WTC11 (cell line): ENCODE measurements at regions not wholly inside any gene's neighbourhood (a gene's known extent, or its start where the extent isn't known, plus 50 kb on each side); places are given as distances from the start of the nearest gene placed in this dataset.

Source experiments
- ATAC-seq: fragments of 200-7000 bp; cut with Tn5 transposase; 2 replicates; pipeline ENCODE4 v1.10.0; 2021; ENCODE audit warnings: mild to moderate bottlenecking, moderate library complexity
- CTCF ChIA-PET: fragments of 300-600 bp; sonication (Branson Sonifier 250); formaldehyde crosslinking; loops from one replicate; lab custom pipeline; 2021; ENCODE audit warnings: antibody characterized with exemption; lab: Charles Lee
- POLR2A ChIA-PET: fragments of 350-600 bp; sonication (Branson Sonifier 250); formaldehyde crosslinking; loops from one replicate; lab custom pipeline; 2021; ENCODE audit warnings: antibody characterized with exemption; lab: Charles Lee
- DNase-seq: peaks from one replicate; pipeline ENCODE4 v3.0.0; 2021; ENCODE audit warnings: low spot score
- H3K27ac Mint-ChIP-seq: 2 replicates; pipeline ENCODE4 v1.8.0; 2021; ENCODE audit warnings: mixed read lengths
- H3K27me3 Mint-ChIP-seq: 2 replicates; pipeline ENCODE4 v1.8.0; 2021; ENCODE audit warnings: low read depth, mild to moderate bottlenecking, moderate library complexity, mixed read lengths
- H3K36me3 Mint-ChIP-seq: 2 replicates; pipeline ENCODE4 v1.8.0; 2021; ENCODE audit warnings: mixed read lengths
- H3K4me1 Mint-ChIP-seq: 2 replicates; pipeline ENCODE4 v1.8.0; 2022; ENCODE audit warnings: mixed read lengths
- H3K4me3 Mint-ChIP-seq: 2 replicates; pipeline ENCODE4 v1.8.0; 2021; ENCODE audit warnings: mild to moderate bottlenecking, moderate library complexity, mixed read lengths
- H3K9me3 Mint-ChIP-seq: 2 replicates; pipeline ENCODE4 v1.8.0; 2021; ENCODE audit warnings: mixed read lengths
- CBFB ChIP-seq: sonication (generic); formaldehyde crosslinking; IDR thresholded peaks from 2 replicates; pipeline ENCODE4 v1.8.1; 2022; ENCODE audit warnings: mild to moderate bottlenecking, low read depth, missing genetic modification reagents
- ETV6 ChIP-seq: sonication (generic); formaldehyde crosslinking; IDR thresholded peaks from 2 replicates; pipeline ENCODE4 v1.8.1; 2022; ENCODE audit warnings: mild to moderate bottlenecking, missing genetic modification reagents
- GRHL2 ChIP-seq: fragments of 250-450 bp; sonication (Bioruptor Pico); IDR thresholded peaks from 2 replicates; pipeline ENCODE4 v1.8.0; 2022; ENCODE audit warnings: mild to moderate bottlenecking, moderate library complexity; ENCODE audit not compliant: insufficient replicate concordance, severe bottlenecking
- NFE2L1 ChIP-seq: sonication (generic); formaldehyde crosslinking; IDR thresholded peaks from 2 replicates; pipeline ENCODE4 v1.8.1; 2023; ENCODE audit warnings: missing genetic modification reagents
- NR3C1 ChIP-seq: sonication (generic); formaldehyde crosslinking; conservative IDR thresholded peaks from 2 replicates; pipeline ENCODE4 v1.8.1; 2023; ENCODE audit warnings: low read depth, mild to moderate bottlenecking, missing genetic modification reagents
- PRRX2 ChIP-seq: fragments of 250-450 bp; sonication (Bioruptor Pico); IDR thresholded peaks from 2 replicates; pipeline ENCODE4 v1.8.0; 2021; ENCODE audit warnings: mild to moderate bottlenecking
- SMAD3 ChIP-seq: sonication (generic); formaldehyde crosslinking; IDR thresholded peaks from 2 replicates; pipeline ENCODE4 v1.8.0; 2022; ENCODE audit warnings: missing genetic modification reagents, mild to moderate bottlenecking, borderline replicate concordance
- ZBTB21 ChIP-seq: sonication (generic); formaldehyde crosslinking; IDR thresholded peaks from 2 replicates; pipeline ENCODE4 v1.8.1; 2023; ENCODE audit warnings: mild to moderate bottlenecking, missing genetic modification reagents, borderline replicate concordance
- ZNF138 ChIP-seq: sonication (generic); formaldehyde crosslinking; conservative IDR thresholded peaks from 2 replicates; pipeline ENCODE4 v1.8.1; 2022; ENCODE audit warnings: mild to moderate bottlenecking, moderate library complexity, missing genetic modification reagents
- TF ChIP-seq, protein P1 (sequence below): sonication (generic); formaldehyde crosslinking; IDR thresholded peaks from 2 replicates; pipeline ENCODE4 v1.8.1; 2022; ENCODE audit warnings: missing genetic modification reagents, borderline replicate concordance
- TF ChIP-seq, protein P2 (sequence below): sonication (generic); formaldehyde crosslinking; IDR thresholded peaks from 2 replicates; pipeline ENCODE4 v1.8.0; 2023; ENCODE audit warnings: missing genetic modification reagents
- TF ChIP-seq, protein P3 (sequence below): sonication (generic); formaldehyde crosslinking; IDR thresholded peaks from 2 replicates; pipeline ENCODE4 v1.8.0; 2023; ENCODE audit warnings: missing genetic modification reagents, mild to moderate bottlenecking, borderline replicate concordance
- TF ChIP-seq, protein P4 (sequence below): sonication (generic); formaldehyde crosslinking; IDR thresholded peaks from 2 replicates; pipeline ENCODE4 v1.8.1; 2023; ENCODE audit warnings: mild to moderate bottlenecking, missing genetic modification reagents, moderate library complexity
- TF ChIP-seq, protein P5 (sequence below): sonication (generic); formaldehyde crosslinking; IDR thresholded peaks from 2 replicates; pipeline ENCODE4 v1.8.1; 2022; ENCODE audit warnings: mild to moderate bottlenecking, missing genetic modification reagents, moderate library complexity, borderline replicate concordance
- TF ChIP-seq, protein P6 (sequence below): sonication (generic); formaldehyde crosslinking; IDR thresholded peaks from 2 replicates; pipeline ENCODE4 v1.8.1; 2023; ENCODE audit warnings: mild to moderate bottlenecking, missing genetic modification reagents
- TF ChIP-seq, protein P7 (sequence below): fragments of 250-450 bp; sonication (Bioruptor Pico); IDR thresholded peaks from 2 replicates; pipeline ENCODE4 v2.1.2; 2022; ENCODE audit warnings: mild to moderate bottlenecking, moderate library complexity
- TF ChIP-seq, protein P8 (sequence below): fragments of 250-450 bp; sonication (Bioruptor Pico); IDR thresholded peaks from 2 replicates; pipeline ENCODE4 v1.8.0; 2021; ENCODE audit warnings: mild to moderate bottlenecking
- TF ChIP-seq, protein P9 (sequence below): sonication (generic); formaldehyde crosslinking; IDR thresholded peaks from 2 replicates; pipeline ENCODE4 v1.8.0; 2022; ENCODE audit warnings: mild to moderate bottlenecking, missing genetic modification reagents

DNA sequence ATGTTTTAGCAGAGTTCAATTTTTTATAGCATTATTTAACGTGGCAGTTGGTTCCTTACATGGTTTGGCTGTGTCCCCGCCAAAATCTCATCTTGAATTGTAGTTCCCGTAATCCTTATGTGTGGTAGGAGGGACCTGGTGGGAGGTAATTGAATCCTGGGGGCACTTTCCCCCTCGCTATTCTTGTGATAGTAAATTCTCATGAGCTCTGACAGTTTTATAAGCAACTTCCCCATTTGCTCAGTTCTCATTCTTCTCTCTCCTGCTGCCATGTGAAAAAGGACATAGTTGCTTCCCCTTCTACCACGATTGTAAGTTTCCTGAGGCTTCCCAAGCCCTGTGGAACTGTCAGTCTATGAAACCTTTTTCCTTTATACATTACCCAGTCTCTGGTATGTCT is 329.5 kb downstream of the GRIA2 start:
- no peaks in the 10 kb centered on the region for H3K36me3 Mint-ChIP-seq
- no peak for ATAC-seq
- POLR2A ChIA-PET, result no interaction called here

More for the DNA sequence above, 329.5 kb downstream of the GRIA2 start:
- Mint-ChIP-seq H3K9me3 (peaks cover 12% of the 10 kb centered on the region; the same call in 1 of the 2 replicates), H3K4me1 (peaks cover 9% of the 10 kb centered on the region), H3K27me3 (no peaks in the 10 kb centered on the region), H3K4me3 (no peak overlapping the region), H3K27ac (no peak overlapping the region)
- CTCF ChIA-PET, result no interaction called here
- TF ChIP-seq, protein P1, sequence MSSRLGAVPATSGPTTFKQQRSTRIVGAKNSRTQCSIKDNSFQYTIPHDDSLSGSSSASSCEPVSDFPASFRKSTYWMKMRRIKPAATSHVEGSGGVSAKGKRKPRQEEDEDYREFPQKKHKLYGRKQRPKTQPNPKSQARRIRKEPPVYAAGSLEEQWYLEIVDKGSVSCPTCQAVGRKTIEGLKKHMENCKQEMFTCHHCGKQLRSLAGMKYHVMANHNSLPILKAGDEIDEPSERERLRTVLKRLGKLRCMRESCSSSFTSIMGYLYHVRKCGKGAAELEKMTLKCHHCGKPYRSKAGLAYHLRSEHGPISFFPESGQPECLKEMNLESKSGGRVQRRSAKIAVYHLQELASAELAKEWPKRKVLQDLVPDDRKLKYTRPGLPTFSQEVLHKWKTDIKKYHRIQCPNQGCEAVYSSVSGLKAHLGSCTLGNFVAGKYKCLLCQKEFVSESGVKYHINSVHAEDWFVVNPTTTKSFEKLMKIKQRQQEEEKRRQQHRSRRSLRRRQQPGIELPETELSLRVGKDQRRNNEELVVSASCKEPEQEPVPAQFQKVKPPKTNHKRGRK (CRISPR knock-in tag), result no peak
- no peak for TF ChIP-seq CBFB (CRISPR knock-in tag)
- TF ChIP-seq ZNF138 (CRISPR knock-in tag), result no peak
- TF ChIP-seq, protein P2, sequence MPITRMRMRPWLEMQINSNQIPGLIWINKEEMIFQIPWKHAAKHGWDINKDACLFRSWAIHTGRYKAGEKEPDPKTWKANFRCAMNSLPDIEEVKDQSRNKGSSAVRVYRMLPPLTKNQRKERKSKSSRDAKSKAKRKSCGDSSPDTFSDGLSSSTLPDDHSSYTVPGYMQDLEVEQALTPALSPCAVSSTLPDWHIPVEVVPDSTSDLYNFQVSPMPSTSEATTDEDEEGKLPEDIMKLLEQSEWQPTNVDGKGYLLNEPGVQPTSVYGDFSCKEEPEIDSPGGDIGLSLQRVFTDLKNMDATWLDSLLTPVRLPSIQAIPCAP (CRISPR knock-in tag), result no peak
- TF ChIP-seq SMAD3 (CRISPR knock-in tag), result no peak
- TF ChIP-seq, protein P3, sequence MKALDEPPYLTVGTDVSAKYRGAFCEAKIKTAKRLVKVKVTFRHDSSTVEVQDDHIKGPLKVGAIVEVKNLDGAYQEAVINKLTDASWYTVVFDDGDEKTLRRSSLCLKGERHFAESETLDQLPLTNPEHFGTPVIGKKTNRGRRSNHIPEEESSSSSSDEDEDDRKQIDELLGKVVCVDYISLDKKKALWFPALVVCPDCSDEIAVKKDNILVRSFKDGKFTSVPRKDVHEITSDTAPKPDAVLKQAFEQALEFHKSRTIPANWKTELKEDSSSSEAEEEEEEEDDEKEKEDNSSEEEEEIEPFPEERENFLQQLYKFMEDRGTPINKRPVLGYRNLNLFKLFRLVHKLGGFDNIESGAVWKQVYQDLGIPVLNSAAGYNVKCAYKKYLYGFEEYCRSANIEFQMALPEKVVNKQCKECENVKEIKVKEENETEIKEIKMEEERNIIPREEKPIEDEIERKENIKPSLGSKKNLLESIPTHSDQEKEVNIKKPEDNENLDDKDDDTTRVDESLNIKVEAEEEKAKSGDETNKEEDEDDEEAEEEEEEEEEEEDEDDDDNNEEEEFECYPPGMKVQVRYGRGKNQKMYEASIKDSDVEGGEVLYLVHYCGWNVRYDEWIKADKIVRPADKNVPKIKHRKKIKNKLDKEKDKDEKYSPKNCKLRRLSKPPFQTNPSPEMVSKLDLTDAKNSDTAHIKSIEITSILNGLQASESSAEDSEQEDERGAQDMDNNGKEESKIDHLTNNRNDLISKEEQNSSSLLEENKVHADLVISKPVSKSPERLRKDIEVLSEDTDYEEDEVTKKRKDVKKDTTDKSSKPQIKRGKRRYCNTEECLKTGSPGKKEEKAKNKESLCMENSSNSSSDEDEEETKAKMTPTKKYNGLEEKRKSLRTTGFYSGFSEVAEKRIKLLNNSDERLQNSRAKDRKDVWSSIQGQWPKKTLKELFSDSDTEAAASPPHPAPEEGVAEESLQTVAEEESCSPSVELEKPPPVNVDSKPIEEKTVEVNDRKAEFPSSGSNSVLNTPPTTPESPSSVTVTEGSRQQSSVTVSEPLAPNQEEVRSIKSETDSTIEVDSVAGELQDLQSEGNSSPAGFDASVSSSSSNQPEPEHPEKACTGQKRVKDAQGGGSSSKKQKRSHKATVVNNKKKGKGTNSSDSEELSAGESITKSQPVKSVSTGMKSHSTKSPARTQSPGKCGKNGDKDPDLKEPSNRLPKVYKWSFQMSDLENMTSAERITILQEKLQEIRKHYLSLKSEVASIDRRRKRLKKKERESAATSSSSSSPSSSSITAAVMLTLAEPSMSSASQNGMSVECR, result no peak
- TF ChIP-seq, protein P4, sequence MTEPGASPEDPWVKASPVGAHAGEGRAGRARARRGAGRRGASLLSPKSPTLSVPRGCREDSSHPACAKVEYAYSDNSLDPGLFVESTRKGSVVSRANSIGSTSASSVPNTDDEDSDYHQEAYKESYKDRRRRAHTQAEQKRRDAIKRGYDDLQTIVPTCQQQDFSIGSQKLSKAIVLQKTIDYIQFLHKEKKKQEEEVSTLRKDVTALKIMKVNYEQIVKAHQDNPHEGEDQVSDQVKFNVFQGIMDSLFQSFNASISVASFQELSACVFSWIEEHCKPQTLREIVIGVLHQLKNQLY (CRISPR knock-in tag), result no peak
- TF ChIP-seq, protein P5, sequence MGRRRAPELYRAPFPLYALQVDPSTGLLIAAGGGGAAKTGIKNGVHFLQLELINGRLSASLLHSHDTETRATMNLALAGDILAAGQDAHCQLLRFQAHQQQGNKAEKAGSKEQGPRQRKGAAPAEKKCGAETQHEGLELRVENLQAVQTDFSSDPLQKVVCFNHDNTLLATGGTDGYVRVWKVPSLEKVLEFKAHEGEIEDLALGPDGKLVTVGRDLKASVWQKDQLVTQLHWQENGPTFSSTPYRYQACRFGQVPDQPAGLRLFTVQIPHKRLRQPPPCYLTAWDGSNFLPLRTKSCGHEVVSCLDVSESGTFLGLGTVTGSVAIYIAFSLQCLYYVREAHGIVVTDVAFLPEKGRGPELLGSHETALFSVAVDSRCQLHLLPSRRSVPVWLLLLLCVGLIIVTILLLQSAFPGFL, result no peak
- TF ChIP-seq, protein P6, sequence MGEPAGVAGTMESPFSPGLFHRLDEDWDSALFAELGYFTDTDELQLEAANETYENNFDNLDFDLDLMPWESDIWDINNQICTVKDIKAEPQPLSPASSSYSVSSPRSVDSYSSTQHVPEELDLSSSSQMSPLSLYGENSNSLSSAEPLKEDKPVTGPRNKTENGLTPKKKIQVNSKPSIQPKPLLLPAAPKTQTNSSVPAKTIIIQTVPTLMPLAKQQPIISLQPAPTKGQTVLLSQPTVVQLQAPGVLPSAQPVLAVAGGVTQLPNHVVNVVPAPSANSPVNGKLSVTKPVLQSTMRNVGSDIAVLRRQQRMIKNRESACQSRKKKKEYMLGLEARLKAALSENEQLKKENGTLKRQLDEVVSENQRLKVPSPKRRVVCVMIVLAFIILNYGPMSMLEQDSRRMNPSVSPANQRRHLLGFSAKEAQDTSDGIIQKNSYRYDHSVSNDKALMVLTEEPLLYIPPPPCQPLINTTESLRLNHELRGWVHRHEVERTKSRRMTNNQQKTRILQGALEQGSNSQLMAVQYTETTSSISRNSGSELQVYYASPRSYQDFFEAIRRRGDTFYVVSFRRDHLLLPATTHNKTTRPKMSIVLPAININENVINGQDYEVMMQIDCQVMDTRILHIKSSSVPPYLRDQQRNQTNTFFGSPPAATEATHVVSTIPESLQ, result no peak
- no peak for TF ChIP-seq NFE2L1 (CRISPR knock-in tag)
- no peak for TF ChIP-seq GRHL2
- TF ChIP-seq ZBTB21 (CRISPR knock-in tag), result no peak
- TF ChIP-seq, protein P7, sequence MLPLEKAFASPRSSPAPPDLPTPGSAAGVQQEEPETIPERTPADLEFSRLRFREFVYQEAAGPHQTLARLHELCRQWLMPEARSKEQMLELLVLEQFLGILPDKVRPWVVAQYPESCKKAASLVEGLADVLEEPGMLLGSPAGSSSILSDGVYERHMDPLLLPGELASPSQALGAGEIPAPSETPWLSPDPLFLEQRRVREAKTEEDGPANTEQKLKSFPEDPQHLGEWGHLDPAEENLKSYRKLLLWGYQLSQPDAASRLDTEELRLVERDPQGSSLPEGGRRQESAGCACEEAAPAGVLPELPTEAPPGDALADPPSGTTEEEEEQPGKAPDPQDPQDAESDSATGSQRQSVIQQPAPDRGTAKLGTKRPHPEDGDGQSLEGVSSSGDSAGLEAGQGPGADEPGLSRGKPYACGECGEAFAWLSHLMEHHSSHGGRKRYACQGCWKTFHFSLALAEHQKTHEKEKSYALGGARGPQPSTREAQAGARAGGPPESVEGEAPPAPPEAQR (CRISPR knock-in tag), result no peak
- TF ChIP-seq, protein P8, sequence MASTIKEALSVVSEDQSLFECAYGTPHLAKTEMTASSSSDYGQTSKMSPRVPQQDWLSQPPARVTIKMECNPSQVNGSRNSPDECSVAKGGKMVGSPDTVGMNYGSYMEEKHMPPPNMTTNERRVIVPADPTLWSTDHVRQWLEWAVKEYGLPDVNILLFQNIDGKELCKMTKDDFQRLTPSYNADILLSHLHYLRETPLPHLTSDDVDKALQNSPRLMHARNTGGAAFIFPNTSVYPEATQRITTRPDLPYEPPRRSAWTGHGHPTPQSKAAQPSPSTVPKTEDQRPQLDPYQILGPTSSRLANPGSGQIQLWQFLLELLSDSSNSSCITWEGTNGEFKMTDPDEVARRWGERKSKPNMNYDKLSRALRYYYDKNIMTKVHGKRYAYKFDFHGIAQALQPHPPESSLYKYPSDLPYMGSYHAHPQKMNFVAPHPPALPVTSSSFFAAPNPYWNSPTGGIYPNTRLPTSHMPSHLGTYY (CRISPR knock-in tag), result no peak
- TF ChIP-seq, protein P9, sequence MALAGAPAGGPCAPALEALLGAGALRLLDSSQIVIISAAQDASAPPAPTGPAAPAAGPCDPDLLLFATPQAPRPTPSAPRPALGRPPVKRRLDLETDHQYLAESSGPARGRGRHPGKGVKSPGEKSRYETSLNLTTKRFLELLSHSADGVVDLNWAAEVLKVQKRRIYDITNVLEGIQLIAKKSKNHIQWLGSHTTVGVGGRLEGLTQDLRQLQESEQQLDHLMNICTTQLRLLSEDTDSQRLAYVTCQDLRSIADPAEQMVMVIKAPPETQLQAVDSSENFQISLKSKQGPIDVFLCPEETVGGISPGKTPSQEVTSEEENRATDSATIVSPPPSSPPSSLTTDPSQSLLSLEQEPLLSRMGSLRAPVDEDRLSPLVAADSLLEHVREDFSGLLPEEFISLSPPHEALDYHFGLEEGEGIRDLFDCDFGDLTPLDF (CRISPR knock-in tag), result no peak
- TF ChIP-seq PRRX2 (CRISPR knock-in tag), result no peak
- no peak for TF ChIP-seq ETV6
- TF ChIP-seq NR3C1 (CRISPR knock-in tag), result no peak
- no peak for DNase-seq
